Pancreas (tissue), 10 donors: ENCODE measurements at regions not wholly inside any gene's neighbourhood (a gene's known extent, or its start where the extent isn't known, plus 50 kb on each side); places are given as distances from the start of the nearest gene placed in this dataset.
A peak's percentile ranks its signal among the peaks of the same experiment; 100 is the strongest.

Source experiments
- ATAC-seq, 4 donors: fragments of 200-7000 bp; cut with Tn5 transposase; one replicate each; pipeline versions ENCODE4 v1.8.0 to v1.9.1; 2020; ENCODE audit warnings: mild to moderate bottlenecking in 4 of 4, moderate library complexity in 4 of 4
- DNase-seq, 6 donors: peaks; one replicate each; pipeline ENCODE4 v3.0.0-alpha.2; 2020
- FAIRE-seq: peaks from 2 replicates; lab custom pipeline; 2012; peaks lifted over from hg19 to GRCh38; lab: Jason Lieb, UNC
- H3K27ac ChIP-seq, 4 donors: fragments of 200-600 bp; sonication (generic); 1 replicate in 3 of 4; 2 replicates in 1 of 4; pipeline versions ENCODE4 v1.5.0 to v1.8.0; 2020
- H3K27me3 ChIP-seq, 4 donors: fragments of 200-600 bp; one replicate each; pipeline ENCODE4 v1.8.0; 2021
- H3K36me3 ChIP-seq, 3 donors: fragments of 200-600 bp; sonication (generic) in 1 of 3; one replicate each; pipeline versions ENCODE4 v1.5.0 to v1.8.0; 2020 to 2021
- H3K4me1 ChIP-seq, 3 donors: fragments of 200-600 bp; one replicate each; pipeline ENCODE4 v1.8.0; 2021
- H3K4me3 ChIP-seq, 4 donors: fragments of 200-600 bp; sonication (generic) in 2 of 4; one replicate each; pipeline versions ENCODE4 v1.5.0 to v1.8.0; 2020 to 2021
- H3K9me3 ChIP-seq, 4 donors: fragments of 200-600 bp; one replicate each; pipeline ENCODE4 v1.8.0; 2021
- WGBS, 2 donors: extraction: QIAGEN DNeasy Blood & Tissue Kit; methylation state at CpG; one replicate each; pipeline ENCODE4 v1.1.7; 2013; 5-methylcytosine and 5-hydroxymethylcytosine counted together
- intact Hi-C, 3 donors: fragments of 100-400 bp; cut with DNase I; formaldehyde crosslinking; loops; one replicate each; pipeline versions ENCODE4 v1.11.1 to v1.14.2; 2022
- TF ChIP-seq, protein P1 (sequence below), 4 donors: fragments of 200-600 bp; sonication (generic) in 3 of 4; IDR thresholded peaks; one replicate each; pipeline versions ENCODE4 v1.5.0 to v1.8.0; 2021; ENCODE audit warnings: antibody characterized with exemption in 4 of 4
- donor health status: healthy with polysubstance abuse.
- donor health status: DM: no; HTN: no; CAD: no; lungs with moderate emphysema.
- donor health status: DM: no; HTN: no; CAD: no.
- donor health status: control.
- donor health status: control.
- donor health status: Bipolar disorder and iron deficiency.
- donor health status: DM: yes; HTN: yes; CAD: no.
- donor health status: DM: no; HTN: no; CAD: no.
- donor health status: DM: no; HTN: no; CAD: no.
- donor health status: DM: yes; HTN: yes; CAD: no.

DNA sequence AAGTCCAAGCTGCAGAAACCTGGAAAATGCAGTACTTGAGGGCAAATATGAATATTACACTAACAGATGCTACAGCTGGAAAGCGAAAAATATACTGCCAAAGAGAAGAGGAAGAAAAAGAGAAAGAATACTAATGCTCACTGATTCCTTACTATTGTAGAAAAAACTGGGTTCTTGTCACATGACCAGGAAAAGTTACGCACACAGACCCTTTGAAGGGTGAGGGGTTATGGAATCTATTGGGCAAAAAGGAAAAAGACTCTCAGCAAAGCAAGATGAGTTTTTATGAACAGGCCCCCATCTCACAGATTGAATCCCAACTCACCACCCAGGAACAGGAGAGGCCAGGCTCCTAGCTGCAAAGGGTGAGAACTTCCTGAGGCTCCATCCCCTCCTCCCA is 228.1 kb upstream of the KLF14 start:
- H3K27me3 ChIP-seq: no peaks in the 10 kb centered on the region
- intact Hi-C loops: no loop called here
- no peaks in the 10 kb centered on the region for H3K9me3 ChIP-seq
- ATAC-seq (no peak), FAIRE-seq (no peak), DNase-seq (no peak)
- no peak overlapping the region for H3K27ac ChIP-seq
- 94 to 96% methylated on average over 2 of the region's 2 CpGs for WGBS, 2 donors
- TF ChIP-seq, protein P1, sequence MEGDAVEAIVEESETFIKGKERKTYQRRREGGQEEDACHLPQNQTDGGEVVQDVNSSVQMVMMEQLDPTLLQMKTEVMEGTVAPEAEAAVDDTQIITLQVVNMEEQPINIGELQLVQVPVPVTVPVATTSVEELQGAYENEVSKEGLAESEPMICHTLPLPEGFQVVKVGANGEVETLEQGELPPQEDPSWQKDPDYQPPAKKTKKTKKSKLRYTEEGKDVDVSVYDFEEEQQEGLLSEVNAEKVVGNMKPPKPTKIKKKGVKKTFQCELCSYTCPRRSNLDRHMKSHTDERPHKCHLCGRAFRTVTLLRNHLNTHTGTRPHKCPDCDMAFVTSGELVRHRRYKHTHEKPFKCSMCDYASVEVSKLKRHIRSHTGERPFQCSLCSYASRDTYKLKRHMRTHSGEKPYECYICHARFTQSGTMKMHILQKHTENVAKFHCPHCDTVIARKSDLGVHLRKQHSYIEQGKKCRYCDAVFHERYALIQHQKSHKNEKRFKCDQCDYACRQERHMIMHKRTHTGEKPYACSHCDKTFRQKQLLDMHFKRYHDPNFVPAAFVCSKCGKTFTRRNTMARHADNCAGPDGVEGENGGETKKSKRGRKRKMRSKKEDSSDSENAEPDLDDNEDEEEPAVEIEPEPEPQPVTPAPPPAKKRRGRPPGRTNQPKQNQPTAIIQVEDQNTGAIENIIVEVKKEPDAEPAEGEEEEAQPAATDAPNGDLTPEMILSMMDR (IDR thresholded peaks at IDR 0.05): no peak
- no peak overlapping the region for H3K4me3 ChIP-seq
- no peaks in the 10 kb centered on the region for H3K36me3 ChIP-seq
- peaks cover 0 to 6% (median 0%) of the 10 kb centered on the region in 3 donors for H3K4me1 ChIP-seq

DNA sequence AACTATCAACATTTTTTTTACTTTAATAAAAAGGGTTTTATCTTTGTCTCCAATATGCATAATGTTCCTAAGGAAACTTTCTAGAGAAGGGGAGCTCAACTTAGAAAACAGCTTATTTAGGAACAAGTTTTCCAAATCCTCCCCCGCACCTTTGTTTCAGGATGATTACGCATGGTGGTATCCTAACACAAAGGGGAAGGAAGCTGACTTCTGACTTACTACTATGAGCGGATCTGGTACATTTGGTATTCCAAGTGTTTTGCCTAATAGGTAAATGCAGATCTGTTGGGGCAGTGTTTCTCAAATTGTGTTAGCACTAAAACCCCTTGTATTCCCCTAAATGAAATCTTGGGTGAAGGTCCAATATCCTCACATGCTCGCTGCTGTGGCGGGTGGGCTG is 229.3 kb upstream of the KLF14 start:
- no peak for FAIRE-seq
- TF ChIP-seq, protein P1 (IDR thresholded peaks at IDR 0.05): no peak
- no peak overlapping the region for H3K27ac ChIP-seq
- intact Hi-C loops: no loop called here
- no peak for DNase-seq
- H3K4me1 ChIP-seq: peaks cover 0 to 6% (median 0%) of the 10 kb centered on the region in 3 donors
- H3K4me3 ChIP-seq: no peak overlapping the region
- no peaks in the 10 kb centered on the region for H3K36me3 ChIP-seq
- no peak for ATAC-seq
- H3K27me3 ChIP-seq: no peaks in the 10 kb centered on the region
- no peaks in the 10 kb centered on the region for H3K9me3 ChIP-seq
- 94 to 96% methylated on average over 5 of the region's 5 CpGs for WGBS, 2 donors

DNA sequence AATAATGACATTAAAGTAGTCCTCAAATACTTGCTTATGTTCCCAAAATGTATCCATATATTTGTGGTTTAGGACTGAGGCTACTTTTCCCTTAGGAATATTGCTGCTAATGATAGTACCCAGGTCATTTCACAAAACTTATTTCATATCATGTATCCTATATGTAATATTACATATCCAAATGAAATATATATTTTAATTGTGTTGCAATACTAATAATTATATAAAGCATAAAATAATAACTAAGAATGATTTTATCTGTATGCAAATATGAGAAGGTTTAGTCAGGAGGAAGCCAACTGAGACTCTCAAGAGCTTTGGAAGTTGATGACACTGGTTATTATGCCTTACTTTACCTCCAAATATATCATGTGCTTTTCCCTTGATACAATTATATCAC is 231.5 kb upstream of the KLF14 start:
- TF ChIP-seq, protein P1 (IDR thresholded peaks at IDR 0.05): no peak
- FAIRE-seq: no peak
- Histone ChIP-seq H3K4me1 (peaks cover 4 to 12% (median 6%) of the 10 kb centered on the region in 3 donors), H3K27me3 (no peaks in the 10 kb centered on the region), H3K9me3 (no peaks in the 10 kb centered on the region), H3K36me3 (no peaks in the 10 kb centered on the region), H3K27ac (no peak overlapping the region), H3K4me3 (no peak overlapping the region)
- intact Hi-C loops: no loop called here
- DNase-seq: no peak
- ATAC-seq: no peak

DNA sequence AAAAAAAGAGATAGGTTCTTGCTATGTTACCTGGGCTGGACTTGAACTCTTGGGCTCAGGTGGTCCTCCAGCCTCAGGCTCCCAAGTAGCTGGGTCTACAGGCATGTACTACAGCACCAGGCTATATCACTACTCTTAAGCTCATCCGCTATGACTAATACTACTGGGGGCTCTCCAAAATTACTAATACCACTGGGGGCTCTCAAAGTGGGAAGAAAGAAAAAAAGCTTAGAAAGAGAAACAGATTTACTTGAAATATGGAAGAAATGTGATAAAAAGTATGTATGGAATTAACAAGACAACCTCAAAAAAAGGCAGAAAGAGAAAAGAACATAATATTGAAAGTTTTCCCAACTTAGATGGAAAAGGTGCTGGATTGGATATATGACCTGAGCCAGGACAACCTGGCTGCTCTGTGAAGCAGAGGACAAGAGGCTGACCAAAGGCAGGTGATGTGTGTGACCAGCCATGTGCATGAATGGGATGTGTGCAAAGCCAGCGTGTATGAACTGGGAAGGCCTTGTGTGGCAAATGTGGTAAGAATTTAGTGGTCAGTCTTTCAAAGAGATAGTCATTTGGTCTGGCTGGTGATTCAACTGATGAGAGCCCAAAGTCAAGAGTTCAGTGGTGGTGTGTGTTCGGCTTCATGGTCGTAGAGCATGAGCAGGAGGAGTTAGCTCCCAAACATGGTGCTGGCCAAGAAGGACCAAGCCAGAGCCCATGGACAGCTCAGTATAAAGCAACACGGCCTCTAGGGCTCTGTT is 232.4 kb upstream of the KLF14 start:
- 89 to 93% methylated on average over 5 of the region's 5 CpGs for WGBS, 2 donors
- Histone ChIP-seq H3K27me3 (no peaks in the 10 kb centered on the region), H3K36me3 (no peaks in the 10 kb centered on the region), H3K9me3 (no peaks in the 10 kb centered on the region), H3K27ac (no peak overlapping the region), H3K4me1 (peaks cover 12 to 18% (median 12%) of the 10 kb centered on the region in 3 donors), H3K4me3 (no peak overlapping the region)
- FAIRE-seq: no peak
- no peak for DNase-seq
- intact Hi-C loops: no loop called here
- TF ChIP-seq, protein P1 (IDR thresholded peaks at IDR 0.05): no peak
- no peak for ATAC-seq

DNA sequence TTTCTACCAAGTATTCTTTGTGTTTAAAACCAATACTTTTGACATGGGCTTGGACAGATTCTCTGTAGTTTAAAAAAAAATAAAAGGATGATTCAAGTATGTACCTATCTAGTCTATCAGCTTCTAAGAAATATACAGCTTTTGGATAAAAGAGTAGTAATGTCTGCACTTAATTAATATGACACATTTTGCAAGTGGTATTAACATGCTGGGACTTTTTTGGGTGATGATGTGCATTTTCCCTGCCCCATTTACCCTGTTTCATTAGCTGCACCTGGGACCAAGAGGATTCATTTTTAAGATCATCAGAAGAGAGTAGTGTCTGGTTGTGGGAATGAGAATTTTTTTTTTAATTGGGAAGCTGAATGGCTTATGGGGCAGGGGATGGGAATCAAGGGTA is 236.2 kb upstream of the KLF14 start:
- intact Hi-C loops: no loop called here
- Histone ChIP-seq H3K9me3 (no peaks in the 10 kb centered on the region), H3K36me3 (no peaks in the 10 kb centered on the region), H3K4me1 (peaks cover 12 to 15% (median 12%) of the 10 kb centered on the region in 3 donors), H3K4me3 (no peak overlapping the region), H3K27ac (peak overlapping the region in 1 of 4 donors; percentile 46), H3K27me3 (no peaks in the 10 kb centered on the region)
- no peak for FAIRE-seq
- TF ChIP-seq, protein P1 (IDR thresholded peaks at IDR 0.05): no peak
- ATAC-seq: no peak
- no peak for DNase-seq
